HL-60 (cell line): ENCODE measurements at regions not wholly inside any gene's neighbourhood (a gene's known extent, or its start where the extent isn't known, plus 50 kb on each side); places are given as distances from the start of the nearest gene placed in this dataset.

Source experiments
- DNase-seq, 2 experiments: peaks; one replicate each; pipeline ENCODE4 v3.0.0-alpha.2; 2010 to 2020; ENCODE audit warnings: low read depth in 1 of 2, low spot score in 1 of 2
- H3K27ac ChIP-seq: fragments of 250-450 bp; sonication (Bioruptor Pico); replicated peaks from 2 replicates; pipeline ENCODE4 v1.5.1; 2020; ENCODE audit warnings: mild to moderate bottlenecking, moderate library complexity
- H3K27me3 ChIP-seq: fragments of 250-450 bp; sonication (Bioruptor Pico); 2 replicates; pipeline ENCODE4 v1.5.1; 2021; ENCODE audit warnings: mild to moderate bottlenecking, moderate library complexity; ENCODE audit not compliant: insufficient read depth, poor library complexity, severe bottlenecking
- H3K4me3 ChIP-seq: replicated peaks from 2 replicates; pipeline ENCODE4 v1.5.1; 2011; ENCODE audit warnings: mild to moderate bottlenecking, control low read depth, low read length; ENCODE audit not compliant: insufficient read depth
- SPI1 ChIP-seq: IDR thresholded peaks from 2 replicates; pipeline ENCODE4 v1.6.1; 2012; ENCODE audit warnings: low read depth, mild to moderate bottlenecking, borderline replicate concordance

- TF ChIP-seq SPI1 = no peak
- no peak overlapping the region for H3K27ac ChIP-seq
- H3K27me3 ChIP-seq = no peaks in the 10 kb centered on the region
- H3K4me3 ChIP-seq = no peak overlapping the region
- DNase-seq = no peak
These were observed 288.2 kb downstream of the BCL2 start for GRCh38 chr18:63031375-63031774.
